Non-pigmented ciliary epithelial cell (primary cell): ENCODE measurements at regions not wholly inside any gene's neighbourhood (a gene's known extent, or its start where the extent isn't known, plus 50 kb on each side); places are given as distances from the start of the nearest gene placed in this dataset.

ENCODE experiments used
- DNase-seq: peaks from one replicate; pipeline ENCODE4 v3.0.0-alpha.2; 2010; ENCODE audit warnings: low read depth

- DNase-seq = no peak
These were observed 455.7 kb upstream of the THBS1 start for GRCh38 chr15:39125226-39125625.

GRCh38 chr15:39125904-39126303 lies 455.0 kb upstream of the THBS1 start:
- no peak for DNase-seq

- no peak for DNase-seq
These were observed 453.6 kb upstream of the THBS1 start for GRCh38 chr15:39127151-39127790.

- DNase-seq = peak; percentile 90
These were observed 452.8 kb upstream of the THBS1 start for GRCh38 chr15:39127925-39128617.

GRCh38 chr15:39128746-39129145 lies 452.1 kb upstream of the THBS1 start:
- no peak for DNase-seq

- no peak for DNase-seq
These were observed 450.1 kb upstream of the THBS1 start for GRCh38 chr15:39130556-39131379.

GRCh38 chr15:39131609-39132008 lies 449.3 kb upstream of the THBS1 start:
- DNase-seq = no peak

- no peak for DNase-seq
These were observed 448.8 kb upstream of the THBS1 start for GRCh38 chr15:39132070-39132469.

- peak; percentile 60 for DNase-seq
These were observed 447.8 kb upstream of the THBS1 start for GRCh38 chr15:39132954-39133600.

GRCh38 chr15:39134282-39134681 lies 446.6 kb upstream of the THBS1 start:
- DNase-seq = no peak

- peak; percentile 91 for DNase-seq
These were observed 444.9 kb upstream of the THBS1 start for GRCh38 chr15:39135989-39136388.

GRCh38 chr15:39139431-39140059 lies 441.3 kb upstream of the THBS1 start:
- DNase-seq = no peak

- DNase-seq = peak; percentile 96
These were observed 440.7 kb upstream of the THBS1 start for GRCh38 chr15:39140060-39140604.

GRCh38 chr15:39142500-39142899 lies 438.4 kb upstream of the THBS1 start:
- no peak for DNase-seq

GRCh38 chr15:39143479-39143878 lies 437.4 kb upstream of the THBS1 start:
- DNase-seq = no peak

- DNase-seq = no peak
These were observed 436.8 kb upstream of the THBS1 start for GRCh38 chr15:39144051-39144450.

GRCh38 chr15:39144613-39145499 lies 436.0 kb upstream of the THBS1 start:
- DNase-seq = no peak

GRCh38 chr15:39145854-39146625 lies 434.8 kb upstream of the THBS1 start:
- DNase-seq = no peak

GRCh38 chr15:39149636-39150150 lies 431.2 kb upstream of the THBS1 start:
- no peak for DNase-seq

GRCh38 chr15:39151545-39151944 lies 429.3 kb upstream of the THBS1 start:
- DNase-seq = no peak
